ENCODE measurements at regions not wholly inside any gene's neighbourhood (a gene's known extent, or its start where the extent isn't known, plus 50 kb on each side); places are given as distances from the start of the nearest gene placed in this dataset.
A peak's percentile ranks its signal among the peaks of the same experiment; 100 is the strongest.
"Not testable (repeated sequence)": the region's sequence is repeated elsewhere in the genome, so short reads cannot be mapped to it uniquely, and the experiment has no call there.

DNA sequence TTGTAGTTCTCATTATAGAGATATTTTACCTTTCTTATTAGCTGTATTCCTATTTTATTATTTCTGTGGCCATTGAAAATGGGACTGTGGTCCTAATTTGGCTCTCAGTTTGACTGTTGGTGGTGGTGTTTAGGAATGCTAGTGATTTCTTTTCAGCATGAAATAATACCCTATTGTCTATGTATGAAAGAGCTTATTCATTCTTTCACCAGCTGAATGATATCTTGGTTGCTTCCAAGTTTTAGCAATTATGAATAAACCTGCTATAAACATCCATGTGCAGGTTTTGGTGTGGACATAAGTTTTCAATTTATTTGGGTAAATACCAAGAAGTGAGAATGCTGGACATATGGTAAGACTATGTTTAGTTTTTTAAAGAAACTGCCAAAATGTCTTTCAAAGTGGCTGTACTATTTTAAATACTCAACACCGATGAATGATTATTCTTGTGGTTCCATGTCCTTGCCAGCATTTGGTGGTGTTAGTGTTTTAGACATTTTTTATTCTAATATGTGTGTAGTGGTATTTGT, 501.6 kb upstream of the GYPC start:
- no peak for DNase-seq

DNA sequence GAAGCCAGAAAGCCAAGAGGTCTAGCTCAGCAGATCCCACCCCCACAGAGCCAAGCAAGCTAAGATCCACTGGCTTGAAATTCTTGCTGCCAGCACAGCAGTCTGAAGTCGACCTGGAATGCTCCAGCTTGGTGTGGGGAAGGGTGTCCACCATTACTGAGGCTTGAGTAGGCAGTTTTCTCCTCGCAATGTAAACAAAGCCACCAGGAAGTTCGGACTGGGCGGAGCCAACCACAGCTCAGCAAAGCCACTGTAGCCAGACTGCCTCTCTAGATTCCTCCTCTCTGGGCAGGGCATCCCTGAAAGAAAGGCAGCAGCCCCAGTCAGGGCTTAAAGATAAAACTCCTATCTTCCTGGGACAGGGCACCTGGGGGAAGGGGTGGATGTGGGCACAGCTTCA, 495.0 kb upstream of the GYPC start:
- not testable (repeated sequence) for DNase-seq

DNA sequence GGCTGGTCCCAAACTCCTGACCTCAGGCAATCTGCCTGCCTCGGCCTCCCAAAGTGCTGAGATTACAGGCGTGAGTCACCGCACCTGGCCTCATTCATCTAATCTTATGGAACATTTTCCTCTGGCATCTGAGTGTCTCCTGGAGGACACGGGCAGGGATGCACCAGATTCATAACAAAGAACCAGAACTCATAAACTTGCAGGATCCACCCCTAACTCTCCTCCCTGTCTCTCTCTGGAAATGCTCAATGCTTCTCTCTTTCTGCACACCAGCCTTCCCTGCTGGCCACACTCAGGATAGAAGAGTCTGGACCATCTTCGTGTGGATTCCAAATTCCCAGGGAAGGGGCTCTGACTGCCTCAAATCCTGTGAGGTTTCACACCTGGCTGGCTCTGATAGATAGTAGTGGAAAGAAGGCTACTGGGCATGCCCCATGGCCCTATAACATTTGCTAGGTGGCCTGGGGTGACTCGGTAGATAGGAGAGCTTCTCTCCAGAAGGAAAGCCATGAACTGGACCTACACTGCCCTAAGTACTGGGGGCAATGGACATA, 483.2 kb upstream of the GYPC start:
- no peak for DNase-seq

DNA sequence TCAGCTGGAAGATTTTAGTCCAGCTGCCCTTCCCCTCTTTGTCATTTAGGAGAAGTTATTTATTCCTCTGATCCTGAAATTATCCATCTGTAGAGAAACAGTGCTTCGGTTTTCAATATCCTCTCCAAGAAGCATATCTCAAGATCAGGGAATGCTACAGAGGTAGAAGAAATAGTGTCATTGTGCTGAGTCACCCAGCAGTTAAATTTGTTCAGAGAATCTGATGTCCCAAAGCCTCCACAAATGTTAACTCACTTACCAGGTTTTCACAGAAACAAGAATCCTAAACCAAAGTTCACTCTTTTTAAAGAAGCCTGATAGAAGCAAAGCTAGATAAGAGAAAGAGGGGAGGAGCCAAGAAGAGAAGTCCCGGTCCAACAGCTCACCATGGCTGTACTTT, 480.7 kb upstream of the GYPC start:
- DNase-seq, result no peak

DNA sequence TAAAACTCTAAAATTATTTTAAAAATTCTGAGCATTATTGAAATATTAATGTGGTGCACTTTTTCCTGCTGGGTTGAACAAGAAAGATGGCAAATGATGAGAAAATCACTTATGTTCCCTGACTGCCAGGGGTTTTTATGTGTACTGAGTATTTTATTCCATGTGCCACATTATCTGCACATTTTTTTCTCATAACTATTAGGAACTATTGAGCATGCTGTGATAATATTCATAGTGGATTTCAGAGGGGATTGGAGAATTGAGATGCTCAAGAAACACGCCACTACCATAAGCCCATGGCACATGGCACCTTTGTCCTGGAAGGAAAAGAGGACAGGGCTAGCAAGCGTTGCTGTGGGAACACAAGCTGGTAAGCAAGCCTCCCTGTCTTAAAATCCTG, 478.5 kb upstream of the GYPC start:
- no peak for DNase-seq

DNA sequence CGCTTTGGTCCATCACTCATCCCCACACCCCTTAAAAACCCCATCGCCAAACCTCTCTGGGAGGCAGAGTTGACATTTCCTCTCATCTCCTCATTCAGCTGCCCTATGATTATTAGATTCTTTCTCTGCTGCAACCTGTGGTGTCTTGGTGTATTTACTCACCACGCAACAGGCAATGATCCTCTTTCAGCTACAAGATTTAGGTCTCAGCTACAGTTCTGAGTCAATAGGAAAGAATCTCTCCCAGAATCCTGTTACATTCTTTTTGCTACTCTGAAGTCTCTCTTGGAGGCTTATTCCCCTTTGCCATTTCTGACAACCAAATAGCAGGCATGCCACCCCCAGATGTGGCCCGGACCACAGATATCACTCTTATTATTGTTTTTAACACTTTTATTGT, 468.3 kb upstream of the GYPC start:
- DNase-seq, result no peak

DNA sequence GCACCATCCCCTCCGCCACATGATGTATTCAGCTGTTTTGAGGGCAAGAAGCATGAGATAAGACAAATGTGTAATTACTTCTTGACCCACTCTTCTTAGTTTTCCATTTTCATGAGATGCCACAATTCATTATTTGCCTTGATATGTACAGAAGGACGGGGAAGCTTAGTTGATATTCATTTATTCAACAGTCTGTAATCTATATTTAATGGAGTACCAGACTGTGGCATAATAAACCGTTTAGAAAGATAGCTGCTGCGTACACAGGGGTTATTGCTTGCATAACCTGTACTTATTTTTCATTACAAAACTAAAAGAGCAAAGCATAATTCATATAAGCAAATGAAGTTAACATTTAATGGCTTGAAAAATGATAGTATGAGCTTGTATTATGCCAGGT, 466.4 kb upstream of the GYPC start:
- no peak for DNase-seq

DNA sequence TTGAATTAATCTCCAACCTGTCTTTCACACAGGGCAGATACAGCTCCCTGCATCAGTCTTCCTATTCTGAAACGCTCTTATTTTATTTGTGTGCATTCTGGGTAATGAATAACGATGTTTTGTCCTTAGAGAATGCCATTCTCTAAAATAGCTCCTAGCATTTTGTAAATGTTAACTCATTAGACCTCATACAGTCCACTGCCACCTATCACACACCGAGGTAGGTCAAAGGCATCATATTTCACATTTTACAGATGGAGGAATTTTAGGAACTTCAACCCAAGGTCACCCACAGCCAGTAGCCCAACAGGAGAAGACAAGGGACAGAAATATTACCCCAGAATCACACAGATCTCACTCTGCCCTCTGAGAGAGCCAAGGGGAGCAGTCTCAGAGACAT, 455.4 kb upstream of the GYPC start:
- no peak for DNase-seq

DNA sequence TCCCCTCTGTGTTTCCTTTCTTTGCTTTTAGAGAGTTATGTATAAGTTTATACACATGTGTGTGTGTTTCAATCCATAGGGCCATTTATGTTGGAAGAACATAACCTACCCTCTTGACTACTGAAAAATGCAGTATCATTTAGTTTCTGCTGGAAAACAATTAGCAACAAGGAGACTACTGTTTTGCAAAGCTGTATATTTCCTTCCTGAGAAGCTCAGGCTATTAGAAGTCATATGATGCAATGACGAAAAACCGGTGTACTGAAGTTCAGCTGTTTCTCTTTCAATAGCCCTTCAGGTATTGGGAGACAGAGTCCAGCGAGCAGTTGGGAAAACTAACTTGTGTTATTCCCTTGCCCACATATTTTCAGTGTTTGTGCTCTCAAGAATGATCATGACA, 447.7 kb upstream of the GYPC start:
- no peak for DNase-seq

DNA sequence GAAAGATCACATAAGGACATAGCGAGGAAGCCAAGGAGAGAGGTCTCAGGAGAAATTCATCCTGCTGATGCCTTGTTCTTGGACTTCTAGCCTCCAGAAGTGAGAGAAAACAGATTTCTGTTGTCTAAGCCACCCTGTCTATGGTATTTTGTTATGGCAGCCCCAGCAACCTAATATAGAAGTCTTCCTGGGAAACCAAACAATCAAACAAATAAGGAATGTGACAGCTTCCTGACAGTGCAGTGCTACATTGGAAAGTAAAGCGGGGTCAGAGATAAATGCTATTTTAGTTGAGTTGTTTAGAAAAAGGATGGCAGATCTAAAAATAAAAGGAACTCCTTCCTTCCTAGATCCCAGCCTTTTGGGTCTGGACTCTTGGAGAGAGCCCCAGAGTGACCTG, 443.2 kb upstream of the GYPC start:
- DNase-seq, result no peak

DNA sequence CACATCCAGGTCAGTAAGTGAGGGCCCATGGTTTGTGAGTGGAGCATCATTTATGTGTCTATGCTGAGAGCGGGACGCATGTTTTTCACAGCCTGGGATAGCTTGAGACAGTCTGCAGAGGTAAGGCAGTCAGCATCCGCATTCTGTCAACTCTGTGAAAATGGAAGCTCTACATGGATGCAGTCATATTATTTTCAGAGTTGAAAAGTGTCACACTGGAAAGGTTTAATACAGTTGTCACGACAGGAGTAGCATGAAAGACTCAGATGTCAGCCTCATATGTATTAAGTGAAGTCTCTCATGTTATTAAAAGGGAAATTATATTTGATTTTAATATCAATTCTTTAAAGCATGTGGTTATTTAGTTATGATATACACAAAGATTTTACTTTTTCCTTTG, 436.9 kb upstream of the GYPC start:
- DNase-seq, result no peak

DNA sequence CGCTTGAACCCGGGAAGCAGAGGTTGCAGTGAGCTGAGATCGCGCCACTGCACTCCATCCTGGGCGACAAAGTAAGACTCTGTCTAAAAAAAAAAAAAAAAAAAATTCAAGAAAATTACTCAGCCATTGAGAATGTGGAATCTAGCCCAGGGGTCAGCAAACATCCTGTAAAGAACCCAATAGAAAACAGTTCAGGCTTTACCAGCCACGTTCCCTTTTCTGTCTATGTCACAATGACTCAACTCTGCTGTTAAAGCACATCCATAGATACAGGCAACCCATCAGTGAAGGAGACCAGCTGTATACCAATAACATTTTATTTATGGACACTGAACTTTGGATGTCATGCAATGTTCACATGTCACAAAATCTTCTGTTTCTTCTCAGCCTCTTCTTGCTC, 435.6 kb upstream of the GYPC start:
- DNase-seq, result no peak

DNA sequence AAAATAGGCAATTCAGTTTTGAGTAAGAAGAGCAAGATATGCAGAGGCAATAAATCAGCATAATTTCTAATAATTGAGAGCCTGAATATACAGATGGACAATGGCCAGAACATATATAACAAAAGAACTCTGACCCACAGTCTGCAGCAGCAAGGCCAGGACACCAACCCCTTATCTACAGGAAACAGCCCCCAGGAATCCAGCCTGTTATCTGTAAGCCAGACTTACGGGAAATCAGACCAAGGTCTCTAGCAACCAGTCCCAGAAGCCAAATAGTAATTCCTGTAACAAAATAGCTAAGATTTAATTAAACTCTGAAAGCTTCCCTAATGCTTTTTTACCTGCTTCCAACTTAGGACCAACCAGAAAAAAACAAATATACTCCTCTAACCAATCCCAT, 434.5 kb upstream of the GYPC start:
- peak; percentile 4 for DNase-seq

DNA sequence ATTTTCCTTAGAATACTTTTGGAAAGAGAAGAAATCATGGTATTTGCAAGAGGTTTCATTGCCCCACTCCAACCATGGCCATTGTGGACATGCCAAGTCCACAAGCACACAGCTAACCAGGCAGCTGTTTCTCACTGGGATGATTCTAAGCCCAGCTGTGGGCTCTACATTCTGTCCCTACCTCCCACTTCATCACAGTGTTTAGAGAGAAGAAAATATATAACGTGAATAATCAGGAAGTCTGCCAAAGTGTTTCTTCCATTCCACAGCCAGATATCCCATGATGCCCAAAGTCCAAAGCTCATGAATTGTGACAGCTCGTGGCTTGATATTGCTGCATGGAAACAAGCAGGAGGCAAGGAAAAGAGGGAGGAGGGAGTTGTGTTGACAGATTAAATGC, 433.7 kb upstream of the GYPC start:
- DNase-seq, result no peak

DNA sequence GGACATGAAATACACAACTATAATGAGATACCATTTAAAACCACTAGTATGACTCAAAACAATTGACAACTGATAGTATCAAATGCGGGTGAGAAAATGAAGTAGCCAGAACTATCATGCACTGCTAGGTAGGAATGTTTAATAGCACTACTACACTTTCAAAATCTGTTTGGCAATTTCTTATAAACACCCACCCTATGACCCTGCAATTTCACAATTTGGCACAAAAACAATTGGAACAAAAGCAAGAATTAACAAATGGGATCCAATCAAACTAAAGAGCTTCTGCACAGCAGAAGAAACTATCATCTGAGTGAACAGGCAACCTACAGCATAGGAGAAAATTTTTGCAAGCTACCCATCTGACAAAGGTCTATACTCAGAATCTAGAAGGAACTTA, 431.2 kb upstream of the GYPC start:
- DNase-seq, result no peak

DNA sequence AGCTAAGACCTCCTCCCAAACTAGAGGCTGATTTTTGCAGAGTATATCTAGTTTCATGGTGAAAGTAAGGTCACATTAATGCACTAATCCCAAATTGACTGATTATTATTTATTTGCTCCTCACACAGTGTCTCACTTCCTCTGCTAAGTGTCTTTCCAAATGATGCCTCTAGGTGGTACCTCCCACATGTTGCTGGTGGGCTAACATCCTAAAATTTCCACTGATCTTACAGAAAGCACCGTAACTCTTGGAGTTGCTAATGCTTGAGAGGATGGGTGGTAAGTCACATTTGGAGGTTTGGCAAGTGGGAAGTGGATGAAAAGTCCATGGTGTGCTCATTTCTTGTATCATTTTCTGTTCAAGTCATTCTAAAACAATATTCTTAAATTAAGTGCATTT, 428.7 kb upstream of the GYPC start:
- no peak for DNase-seq

DNA sequence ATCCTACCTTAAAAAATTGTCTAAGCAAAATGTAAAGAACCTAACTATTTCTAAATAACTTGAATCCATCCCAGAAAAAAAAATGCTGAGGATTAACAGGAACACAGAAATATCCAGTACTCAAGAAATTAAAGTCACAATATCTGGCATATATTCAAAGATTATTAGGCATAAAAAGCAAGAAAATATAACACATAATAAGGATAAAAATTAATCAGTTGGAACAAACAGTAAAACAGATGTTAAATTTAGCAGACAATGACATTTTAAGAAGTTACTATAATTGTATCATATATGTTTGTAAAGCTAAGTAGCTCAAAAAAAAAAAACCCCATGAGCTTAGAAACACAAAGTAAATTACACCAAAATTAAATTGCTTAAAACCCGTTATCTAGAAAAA, 427.4 kb upstream of the GYPC start:
- no peak for DNase-seq

DNA sequence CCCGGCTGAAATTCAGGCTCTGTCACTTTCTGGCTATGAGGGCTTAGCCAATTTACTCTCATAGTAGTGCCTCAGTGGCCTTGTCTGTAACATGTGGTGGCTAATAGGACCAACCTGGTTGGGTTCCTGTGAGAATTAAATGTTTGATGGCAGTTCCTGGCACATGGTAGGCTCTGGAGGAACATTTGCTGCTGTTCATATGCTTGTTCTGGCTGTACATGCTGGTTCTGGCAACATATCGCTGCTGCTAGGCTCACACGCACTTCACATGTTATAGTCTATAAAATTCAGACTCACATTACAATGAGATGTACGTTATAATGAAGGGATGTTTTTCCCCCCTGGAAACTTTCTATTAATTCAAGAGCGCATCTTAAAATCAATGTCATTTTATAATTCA, 417.7 kb upstream of the GYPC start:
- no peak for DNase-seq

DNA sequence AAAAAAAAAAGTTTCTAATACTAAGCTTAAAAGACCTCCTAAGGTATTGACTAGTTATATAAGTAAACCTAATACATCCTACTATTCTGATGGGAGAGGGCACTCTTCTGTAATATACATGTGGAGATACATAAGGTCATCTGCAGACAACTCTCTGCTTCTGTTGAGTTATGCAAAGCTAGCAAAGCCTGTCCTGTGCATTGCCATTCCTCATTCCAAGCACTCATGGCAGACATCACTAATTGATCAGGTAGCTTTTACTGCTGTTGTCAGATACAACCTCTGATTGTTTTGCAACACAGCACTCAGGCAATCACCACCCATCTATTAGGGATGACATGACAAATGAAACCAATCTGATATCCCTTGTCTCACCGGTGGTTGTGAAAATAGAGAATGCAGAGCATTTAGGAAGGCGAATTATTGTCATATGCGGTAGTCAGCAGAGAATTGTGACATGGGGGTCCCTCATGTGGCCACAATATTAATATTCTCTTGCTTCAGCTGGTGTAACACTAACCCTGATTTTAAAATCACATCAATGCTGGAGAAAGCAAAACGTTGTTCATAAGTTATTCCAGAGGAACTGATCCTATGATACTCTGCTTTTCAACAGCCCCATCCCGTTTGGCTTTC, 416.5 kb upstream of the GYPC start:
- no peak for DNase-seq

DNA sequence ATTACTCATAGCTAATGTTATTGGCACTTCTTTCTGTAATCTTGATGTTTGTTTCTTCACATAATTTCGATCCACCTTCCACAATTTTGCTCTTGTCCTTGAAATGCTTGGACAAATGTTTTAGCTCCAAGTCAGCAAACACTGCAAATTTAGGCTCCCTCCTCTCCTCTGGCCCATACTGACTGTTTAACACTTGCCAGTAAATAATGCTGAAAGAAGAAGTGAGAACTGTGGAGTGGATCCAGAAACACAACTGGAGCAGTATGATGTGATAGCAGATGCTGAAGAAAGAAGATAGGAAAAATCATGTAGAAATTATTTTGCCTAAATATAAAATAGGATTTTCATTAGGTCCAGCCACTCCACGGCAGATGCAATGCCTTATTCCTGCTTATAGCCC, 415.0 kb upstream of the GYPC start:
- DNase-seq, result no peak

DNA sequence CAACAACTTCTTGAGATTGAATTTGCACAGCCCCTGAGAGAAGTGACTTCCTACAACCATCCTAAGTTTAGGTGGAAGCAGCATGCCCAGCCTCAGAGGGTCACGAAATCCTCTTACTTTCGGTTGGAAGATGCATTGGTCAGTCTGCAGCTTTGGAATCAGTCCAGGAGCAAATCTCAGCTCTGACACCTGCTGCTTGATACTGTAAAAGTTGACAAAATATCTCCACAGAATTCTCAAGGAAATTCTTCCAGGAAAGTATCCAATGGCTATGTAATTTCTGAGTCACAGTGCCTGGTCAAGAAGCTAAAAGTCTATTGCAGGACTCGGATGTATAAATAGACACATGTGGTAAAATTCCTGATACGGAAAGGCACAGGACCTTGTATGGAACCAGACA, 414.5 kb upstream of the GYPC start:
- no peak for DNase-seq

DNA sequence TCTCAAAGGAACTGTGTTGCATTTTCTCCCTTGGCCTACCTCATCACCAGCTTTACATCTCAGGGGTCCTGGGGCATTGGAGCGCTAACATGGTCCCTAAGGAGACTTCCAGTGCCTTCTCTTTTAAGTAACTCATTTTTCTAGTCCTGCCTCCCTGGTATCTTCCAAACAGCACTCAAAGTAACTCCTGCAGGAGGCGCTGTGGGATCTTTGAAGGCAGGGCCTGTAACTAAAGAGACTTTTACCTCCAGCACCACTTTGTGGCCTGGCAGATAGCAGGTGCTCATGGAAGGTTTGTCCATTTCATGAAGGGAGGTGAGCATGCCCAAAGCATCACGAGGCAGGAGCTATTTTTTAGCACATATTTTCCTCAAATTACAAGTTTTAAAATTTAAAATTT, 411.0 kb upstream of the GYPC start:
- peak; percentile 62 for DNase-seq

DNA sequence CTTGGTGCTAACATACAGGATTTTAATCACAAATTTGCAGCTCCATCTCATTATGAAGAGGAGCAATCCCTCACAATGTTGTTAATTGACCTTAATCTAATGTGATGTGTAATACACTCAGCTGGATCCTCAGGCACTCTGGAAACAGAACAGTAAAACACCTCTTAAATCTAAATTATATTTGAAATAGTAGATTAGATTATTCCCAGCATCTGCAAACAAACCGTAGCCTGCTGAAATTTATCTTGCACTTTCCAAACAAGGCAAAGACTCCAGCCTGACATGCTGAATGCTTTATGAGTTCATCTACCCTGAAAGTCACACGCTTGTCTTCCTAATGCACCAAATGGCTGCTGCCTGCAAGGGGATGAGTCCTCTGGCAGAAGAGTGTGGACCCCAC, 402.3 kb upstream of the GYPC start:
- no peak for DNase-seq

DNA sequence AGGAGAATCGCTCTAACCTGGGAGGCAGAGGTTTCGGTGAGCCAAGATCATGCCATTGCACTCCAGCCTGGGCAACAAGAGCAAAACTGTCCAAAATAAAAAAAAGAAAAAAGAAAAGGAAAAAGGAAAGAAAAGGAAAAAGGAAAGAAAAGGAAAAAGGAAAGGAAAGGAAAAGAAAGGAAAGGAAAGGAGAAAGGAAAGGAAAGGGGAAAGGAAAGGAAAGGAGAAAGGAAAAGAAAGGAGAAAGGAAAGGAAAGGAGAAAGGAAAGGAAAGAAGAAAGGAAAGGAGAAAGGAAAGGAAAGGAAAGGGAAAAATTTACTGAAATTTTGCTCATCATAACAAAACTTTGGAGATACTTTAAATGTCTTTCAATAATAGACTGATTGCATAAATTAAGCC, 391.3 kb upstream of the GYPC start:
- DNase-seq, result no peak

DNA sequence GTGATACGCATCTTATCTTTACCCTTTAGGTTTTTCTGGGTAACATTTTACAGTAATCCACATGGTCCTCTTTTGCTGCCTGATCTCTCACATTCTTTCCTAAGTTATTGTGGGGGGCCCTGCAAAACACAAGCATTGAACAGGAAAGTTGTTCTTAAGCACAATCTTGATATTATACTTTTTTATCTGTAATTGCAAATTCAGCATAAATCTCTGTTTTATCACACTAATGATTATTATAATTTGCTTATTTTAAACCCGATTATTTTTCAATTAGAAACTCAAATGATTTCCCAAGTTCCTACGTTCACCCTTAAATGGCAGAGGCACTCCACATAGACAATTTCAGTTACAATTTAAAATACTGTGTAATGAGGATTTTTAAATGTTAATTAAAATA, 386.0 kb upstream of the GYPC start:
- no peak for DNase-seq
